H9 (cell line): ENCODE measurements at regions not wholly inside any gene's neighbourhood (a gene's known extent, or its start where the extent isn't known, plus 50 kb on each side); places are given as distances from the start of the nearest gene placed in this dataset.

Source experiments
- DNase-seq: peaks from one replicate; pipeline ENCODE4 v3.0.0-alpha.2; 2017
- H2AFZ ChIP-seq: one replicate; pipeline ENCODE4 v1.6.1; 2013; ENCODE audit warnings: mild to moderate bottlenecking, low read length, control low read depth, moderate library complexity
- H2AK5ac ChIP-seq: 2 replicates; pipeline ENCODE4 v1.6.1; 2013; ENCODE audit warnings: low read length, control low read depth, mixed read lengths; ENCODE audit not compliant: insufficient read length
- H2BK120ac ChIP-seq: one replicate; pipeline ENCODE4 v1.6.1; 2013; ENCODE audit warnings: low read depth, mild to moderate bottlenecking, low read length, control low read depth, inconsistent platforms; ENCODE audit not compliant: poor library complexity, severe bottlenecking
- H2BK12ac ChIP-seq: 2 replicates; pipeline ENCODE4 v1.6.1; 2013; ENCODE audit warnings: low read length, control low read depth, mixed read lengths, low read depth; ENCODE audit not compliant: insufficient read length
- H2BK15ac ChIP-seq: 2 replicates; pipeline ENCODE4 v1.6.1; 2013; ENCODE audit warnings: low read depth, low read length, control low read depth
- H2BK20ac ChIP-seq: one replicate; pipeline ENCODE4 v1.6.1; 2013; ENCODE audit warnings: low read depth, mild to moderate bottlenecking, low read length, control low read depth, inconsistent platforms; ENCODE audit not compliant: poor library complexity, severe bottlenecking
- H2BK5ac ChIP-seq: 2 replicates; pipeline ENCODE4 v1.6.1; 2013; ENCODE audit warnings: low read length, control low read depth, mixed read lengths; ENCODE audit not compliant: insufficient read length
- H3K14ac ChIP-seq: 2 replicates; pipeline ENCODE4 v1.6.1; 2013; ENCODE audit warnings: low read length, control low read depth; ENCODE audit not compliant: insufficient read depth
- H3K18ac ChIP-seq: 2 replicates; pipeline ENCODE4 v1.6.1; 2013; ENCODE audit warnings: low read depth, mild to moderate bottlenecking, mixed read lengths, low read length, control low read depth; ENCODE audit not compliant: insufficient read length
- H3K23ac ChIP-seq: 2 replicates; pipeline ENCODE4 v1.6.1; 2013; ENCODE audit warnings: low read length, control low read depth, mixed read lengths, low read depth; ENCODE audit not compliant: insufficient read length
- H3K23me2 ChIP-seq: 2 replicates; pipeline ENCODE4 v1.6.1; 2013; ENCODE audit warnings: low read depth, mild to moderate bottlenecking, mixed read lengths, low read length, control low read depth; ENCODE audit not compliant: insufficient read length, poor library complexity, severe bottlenecking
- H3K27ac ChIP-seq: 2 replicates; pipeline ENCODE4 v1.5.1; 2013; ENCODE audit warnings: low read length, control low read depth, mixed read lengths, low read depth; ENCODE audit not compliant: insufficient read length
- H3K27me3 ChIP-seq: 2 replicates; pipeline ENCODE4 v1.6.1; 2013; ENCODE audit warnings: low read length, control low read depth, inconsistent platforms; ENCODE audit not compliant: insufficient read depth
- H3K4ac ChIP-seq: 2 replicates; pipeline ENCODE4 v1.6.1; 2013; ENCODE audit warnings: low read depth, mild to moderate bottlenecking, control low read depth, inconsistent platforms, low read length, moderate library complexity
- H3K4me1 ChIP-seq: 2 replicates; pipeline ENCODE4 v1.6.1; 2013; ENCODE audit warnings: low read length, control low read depth, inconsistent platforms; ENCODE audit not compliant: insufficient read depth
- H3K4me2 ChIP-seq: 2 replicates; pipeline ENCODE4 v1.6.1; 2013; ENCODE audit warnings: low read length, control low read depth, mixed read lengths; ENCODE audit not compliant: insufficient read length, insufficient read depth
- H3K56ac ChIP-seq: 2 replicates; pipeline ENCODE4 v1.6.1; 2013; ENCODE audit warnings: low read depth, mild to moderate bottlenecking, mixed read lengths, low read length, control low read depth; ENCODE audit not compliant: insufficient read length
- H3K79me1 ChIP-seq: 2 replicates; pipeline ENCODE4 v1.6.1; 2013; ENCODE audit warnings: low read depth, mild to moderate bottlenecking, moderate library complexity, low read length, control low read depth, inconsistent platforms; ENCODE audit not compliant: insufficient read depth, poor library complexity, severe bottlenecking
- H3K79me2 ChIP-seq: 2 replicates; pipeline ENCODE4 v1.6.1; 2013; ENCODE audit warnings: low read length, control low read depth, inconsistent platforms; ENCODE audit not compliant: insufficient read depth
- H3K9ac ChIP-seq: 2 replicates; pipeline ENCODE4 v1.6.1; 2013; ENCODE audit warnings: low read length, control low read depth, mixed read lengths; ENCODE audit not compliant: insufficient read length; ENCODE audit errors: extremely low read depth
- H3K9me3 ChIP-seq: one replicate; pipeline ENCODE4 v1.6.1; 2013; ENCODE audit warnings: low read depth, low read length, inconsistent platforms; ENCODE audit not compliant: control insufficient read depth
- H3T11ph ChIP-seq: one replicate; pipeline ENCODE4 v1.6.1; 2013; ENCODE audit warnings: mild to moderate bottlenecking, low read length, control low read depth, inconsistent platforms
- H4K20me1 ChIP-seq: one replicate; pipeline ENCODE4 v1.6.1; 2013; ENCODE audit not compliant: control insufficient read depth, insufficient read length, insufficient read depth
- H4K5ac ChIP-seq: 2 replicates; pipeline ENCODE4 v1.6.1; 2013; ENCODE audit warnings: low read depth, mild to moderate bottlenecking, mixed read lengths, low read length, control low read depth; ENCODE audit not compliant: insufficient read length
- H4K8ac ChIP-seq: replicated peaks from 2 replicates; pipeline ENCODE4 v1.6.1; 2013; ENCODE audit warnings: low read length, control low read depth, mixed read lengths, low read depth; ENCODE audit not compliant: insufficient read length
- H4K91ac ChIP-seq: 2 replicates; pipeline ENCODE4 v1.6.1; 2013; ENCODE audit warnings: low read depth, mild to moderate bottlenecking, moderate library complexity, mixed read lengths, low read length, control low read depth; ENCODE audit not compliant: insufficient read length
- H3K27ac Mint-ChIP-seq, 3 experiments: 2 replicates in 2 of 3; 3 replicates in 1 of 3; pipeline ENCODE4 v1.8.0; 2020 to 2021; ENCODE audit warnings: mixed read lengths in 3 of 3, mild to moderate bottlenecking in 1 of 3, moderate library complexity in 1 of 3
- H3K27me3 Mint-ChIP-seq: 2 replicates; pipeline ENCODE4 v1.8.0; 2021; ENCODE audit warnings: low read depth, mild to moderate bottlenecking, moderate library complexity, mixed read lengths
- H3K36me3 Mint-ChIP-seq, 3 experiments: 2 replicates in 2 of 3; 3 replicates in 1 of 3; pipeline ENCODE4 v1.8.0; 2020 to 2021; ENCODE audit warnings: low read depth in 3 of 3, mixed read lengths in 3 of 3; ENCODE audit not compliant: insufficient read depth in 1 of 3
- H3K4me1 Mint-ChIP-seq, 2 experiments: 2 replicates each; pipeline ENCODE4 v1.8.0; 2020; ENCODE audit warnings: mixed read lengths in 2 of 2
- H3K4me3 Mint-ChIP-seq, 2 experiments: 2 replicates in 1 of 2; 3 replicates in 1 of 2; pipeline ENCODE4 v1.8.0; 2020 to 2021; ENCODE audit warnings: mild to moderate bottlenecking in 2 of 2, mixed read lengths in 2 of 2, moderate library complexity in 1 of 2
- H3K9me3 Mint-ChIP-seq, 2 experiments: 2 replicates in 1 of 2; 3 replicates in 1 of 2; pipeline ENCODE4 v1.8.0; 2020; ENCODE audit warnings: mild to moderate bottlenecking in 2 of 2, mixed read lengths in 2 of 2, moderate library complexity in 1 of 2
- CTCF ChIP-seq: fragments of 200-600 bp; sonication (generic); conservative IDR thresholded peaks from 3 replicates; pipeline ENCODE4 v1.8.0; 2021; ENCODE audit warnings: antibody characterized with exemption, mild to moderate bottlenecking
- whole genome bisulfite sequencing: extraction: QIAGEN DNeasy Blood & Tissue Kit; methylation state at CpG from one replicate; pipeline ENCODE4 v1.1.7; 2013; ENCODE audit warnings: missing lambda C conversion rate, low lambda C conversion rate, mixed read lengths; ENCODE audit not compliant: insufficient read length; ENCODE audit errors: extremely low coverage; 5-methylcytosine and 5-hydroxymethylcytosine counted together

GRCh38 chr3:117531078-117531767 lies 821.6 kb downstream of the TUSC7 start:
- H2BK12ac ChIP-seq = no peak overlapping the region
- no peak overlapping the region for H3K14ac ChIP-seq
- H3K27me3 Mint-ChIP-seq = no peaks in the 10 kb centered on the region
- no peak overlapping the region for H2BK20ac ChIP-seq
- H3K36me3 Mint-ChIP-seq = no peaks in the 10 kb centered on the region
- H3K27ac ChIP-seq = no peak overlapping the region
- H4K8ac ChIP-seq = no peak overlapping the region
- no peak overlapping the region for H2AFZ ChIP-seq
- no peaks in the 10 kb centered on the region for H3K9me3 ChIP-seq
- no peak overlapping the region for H3K4me2 ChIP-seq
- H3K4me1 Mint-ChIP-seq = no peaks in the 10 kb centered on the region
- no peaks in the 10 kb centered on the region for H3K79me1 ChIP-seq
- H3K4me1 ChIP-seq = no peaks in the 10 kb centered on the region
- H3K56ac ChIP-seq = no peak overlapping the region
- H3T11ph ChIP-seq = no peak overlapping the region
- no peak for DNase-seq
- H3K79me2 ChIP-seq = no peaks in the 10 kb centered on the region
- H4K5ac ChIP-seq = no peak overlapping the region
- TF ChIP-seq CTCF = no peak
- H3K23me2 ChIP-seq = no peaks in the 10 kb centered on the region
- no CpG with 5 or more reads among the region's 8 CpGs for WGBS
- H3K27me3 ChIP-seq = no peaks in the 10 kb centered on the region
- H3K9me3 Mint-ChIP-seq = peaks cover 3 to 4% of the 10 kb centered on the region in 2 experiments; a peak in 2 of 5 replicates
- no peak overlapping the region for H2BK15ac ChIP-seq
- H3K4me3 Mint-ChIP-seq = no peak overlapping the region
- no peaks in the 10 kb centered on the region for H4K20me1 ChIP-seq
- no peak overlapping the region for H3K18ac ChIP-seq
- no peak overlapping the region for H2BK120ac ChIP-seq
- no peak overlapping the region for H3K27ac Mint-ChIP-seq
- no peak overlapping the region for H2AK5ac ChIP-seq
- no peak overlapping the region for H4K91ac ChIP-seq
- no peak overlapping the region for H3K23ac ChIP-seq
- H2BK5ac ChIP-seq = no peak overlapping the region
- H3K9ac ChIP-seq = no peak overlapping the region
- H3K4ac ChIP-seq = no peak overlapping the region
